GM21825 (cell line): ENCODE measurements at regions not wholly inside any gene's neighbourhood (a gene's known extent, or its start where the extent isn't known, plus 50 kb on each side); places are given as distances from the start of the nearest gene placed in this dataset.
"Not testable (repeated sequence)": the region's sequence is repeated elsewhere in the genome, so short reads cannot be mapped to it uniquely, and the experiment has no call there.

Experiments used
- ATAC-seq: cut with Tn5 transposase; IDR thresholded peaks from one replicate; pipeline ENCODE4 v1.9.1; 2021; ENCODE audit warnings: mild to moderate bottlenecking, moderate library complexity; ENCODE audit not compliant: unreplicated experiment

DNA sequence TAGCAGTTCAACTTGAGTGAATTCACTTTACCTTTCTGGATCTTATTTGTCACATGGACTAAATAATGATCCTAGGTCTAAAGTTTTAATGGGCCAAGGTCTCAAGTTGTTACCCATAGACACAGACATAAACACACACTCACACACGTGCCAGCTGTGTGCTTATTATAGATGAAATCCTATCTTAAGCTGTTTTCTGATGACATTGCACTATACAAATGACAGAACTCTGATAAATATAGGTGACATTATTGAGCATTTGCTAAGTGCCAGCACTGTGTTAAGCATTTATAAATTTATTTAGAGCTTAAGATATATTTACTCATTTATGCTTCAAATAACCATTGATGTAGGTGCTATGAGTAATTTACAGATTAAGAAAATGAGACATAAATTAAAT lies 474.4 kb upstream of the NR5A2 start:
- no peak for ATAC-seq

DNA sequence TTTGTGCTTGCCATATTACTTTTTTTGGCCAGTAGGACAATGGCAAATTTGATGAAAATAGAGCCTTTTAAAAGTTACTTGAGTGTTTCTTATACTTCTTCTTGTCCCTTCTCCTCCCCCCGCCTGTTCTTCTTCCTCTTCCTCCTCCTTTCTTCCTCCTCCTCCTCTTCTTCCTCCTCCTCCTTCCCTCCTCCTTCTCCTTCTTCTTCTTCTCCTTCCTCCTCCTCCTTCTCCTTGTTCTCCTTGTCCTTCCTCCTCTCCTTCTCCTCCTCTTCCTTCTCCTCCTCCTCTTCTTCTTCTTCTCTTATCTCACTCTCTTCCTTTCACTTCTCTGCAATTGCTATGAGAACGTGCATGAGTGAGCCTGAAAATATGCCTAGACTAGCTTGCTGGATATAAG lies 466.2 kb upstream of the NR5A2 start:
- no peak for ATAC-seq

DNA sequence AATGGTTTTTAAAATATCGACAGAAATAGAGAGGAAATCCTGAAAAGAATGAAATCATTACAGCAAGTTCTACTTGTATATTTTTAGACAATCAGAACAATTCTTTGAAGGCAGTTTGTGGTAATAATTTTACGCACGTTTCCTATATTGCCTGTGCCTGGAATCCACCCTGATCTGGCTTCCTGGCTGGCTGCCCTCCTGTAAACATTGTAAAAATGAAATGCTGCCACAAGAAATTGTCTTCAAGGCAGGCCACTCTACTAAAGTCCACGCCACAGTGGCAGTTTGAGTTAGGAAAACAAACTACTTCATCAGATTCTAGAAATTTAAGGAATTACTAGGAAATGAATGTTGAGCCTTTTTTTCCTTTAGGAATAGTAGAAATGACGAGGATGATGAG lies 454.5 kb upstream of the NR5A2 start:
- no peak for ATAC-seq

DNA sequence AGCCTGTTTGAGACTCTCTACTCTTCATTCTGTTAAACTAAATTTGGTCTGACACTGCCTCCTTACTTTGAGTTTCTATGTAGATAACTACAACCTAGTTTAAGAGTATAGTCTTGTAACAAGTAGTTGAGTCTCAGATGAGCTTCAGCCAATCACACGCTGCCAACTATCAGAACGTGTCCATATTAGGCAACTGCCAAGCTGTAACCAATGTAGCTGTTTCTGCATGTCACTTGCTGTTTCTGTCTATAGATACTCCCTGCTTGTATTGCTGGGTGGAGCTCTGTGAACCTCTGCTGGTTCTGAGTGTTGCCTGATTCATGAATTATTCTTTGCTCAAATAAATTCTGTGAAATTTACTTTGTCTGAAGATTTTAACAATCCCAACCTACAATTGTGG lies 452.6 kb upstream of the NR5A2 start:
- no peak for ATAC-seq

DNA sequence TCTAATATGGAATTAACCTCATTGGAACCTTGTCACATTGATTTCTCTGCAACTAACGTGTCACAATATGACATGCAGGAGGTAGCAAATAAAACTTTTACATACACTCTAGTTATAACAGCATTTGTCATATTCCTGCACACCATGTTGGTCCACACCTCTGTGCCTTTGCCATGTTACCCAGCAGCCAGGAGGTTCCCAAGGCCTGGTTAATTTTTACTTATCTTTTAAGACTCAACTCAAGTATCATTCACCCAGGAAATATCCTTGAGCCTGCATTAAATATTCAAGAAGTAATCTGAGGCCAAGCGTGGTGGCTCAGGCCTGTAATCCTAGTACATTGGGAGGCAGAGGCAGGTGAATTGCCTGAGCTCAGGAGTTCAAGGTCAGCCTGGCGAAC lies 447.2 kb upstream of the NR5A2 start:
- ATAC-seq: no peak

DNA sequence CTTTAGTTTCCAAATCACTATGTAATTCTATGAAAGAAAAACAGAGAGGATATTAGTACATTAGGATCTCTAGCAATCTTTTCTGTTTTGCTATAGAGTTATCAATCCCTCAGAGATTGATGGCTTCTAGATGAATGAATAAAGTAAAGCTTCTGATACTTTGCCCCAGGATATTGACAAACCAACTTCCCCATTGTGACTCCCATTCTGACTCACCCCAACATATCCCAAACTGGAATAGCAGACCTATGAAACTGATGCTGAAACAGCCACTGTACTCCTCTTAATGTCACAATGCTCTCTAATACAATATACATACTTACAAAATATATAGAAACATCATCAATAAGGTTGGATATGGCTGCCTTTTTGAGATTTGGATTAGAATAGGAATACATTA lies 442.1 kb upstream of the NR5A2 start:
- no peak for ATAC-seq

DNA sequence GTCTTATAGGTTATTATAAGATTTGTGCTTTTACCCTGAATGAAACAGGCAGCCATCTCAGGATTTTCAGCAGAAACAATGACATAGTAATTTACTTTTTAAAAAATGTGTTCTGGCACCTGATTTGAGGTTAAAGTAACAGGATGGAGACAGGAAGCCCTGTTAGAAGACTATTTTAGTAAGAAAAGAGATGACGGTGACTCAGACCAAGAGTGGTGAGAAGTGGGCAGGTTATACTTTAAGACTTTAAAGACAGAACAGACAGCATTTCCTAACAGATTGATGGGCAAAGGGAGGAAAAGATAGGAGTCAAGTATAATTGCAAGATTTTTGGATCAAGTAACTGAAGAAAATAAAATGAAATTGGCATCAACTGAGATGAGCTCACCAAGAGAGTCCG lies 436.8 kb upstream of the NR5A2 start:
- peak; percentile 98 for ATAC-seq

DNA sequence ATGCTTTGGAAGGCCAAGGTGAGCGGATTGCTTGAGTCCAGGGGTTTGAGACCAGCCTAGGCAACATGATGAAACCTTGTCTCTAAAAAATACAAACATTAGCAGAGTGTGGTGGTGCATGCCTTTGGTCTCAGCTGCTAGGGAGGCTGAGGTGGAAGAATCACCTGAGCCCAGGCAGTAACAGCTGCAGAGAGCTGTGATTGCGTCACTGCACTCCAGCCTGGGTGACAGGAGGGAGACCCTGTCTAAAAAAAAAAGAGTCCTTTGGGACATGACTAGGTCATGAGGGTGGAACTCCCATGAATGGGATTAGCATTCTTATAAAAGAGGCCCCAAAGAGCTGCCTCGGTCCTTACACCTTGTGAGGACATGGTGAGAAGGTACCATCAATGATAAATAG lies 436.0 kb upstream of the NR5A2 start:
- ATAC-seq: no peak

DNA sequence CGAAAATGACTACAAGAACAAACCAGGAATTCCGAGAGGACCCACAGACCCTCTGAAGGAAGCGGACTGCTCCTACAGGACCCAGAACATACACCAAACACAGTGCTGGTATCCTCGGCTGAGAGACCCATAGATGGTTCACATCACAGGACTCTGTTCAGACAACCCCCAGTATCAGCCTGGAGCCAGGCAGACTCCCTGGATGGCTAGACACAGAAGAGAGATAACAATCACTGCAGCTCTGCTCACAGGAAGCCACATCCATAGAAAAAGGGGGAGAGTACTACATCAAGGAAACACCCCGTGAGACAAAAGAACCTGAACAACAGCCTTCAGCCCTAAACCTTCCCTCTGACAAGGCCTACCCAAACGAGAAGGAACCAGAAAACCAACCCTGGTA lies 434.0 kb upstream of the NR5A2 start:
- no peak for ATAC-seq

DNA sequence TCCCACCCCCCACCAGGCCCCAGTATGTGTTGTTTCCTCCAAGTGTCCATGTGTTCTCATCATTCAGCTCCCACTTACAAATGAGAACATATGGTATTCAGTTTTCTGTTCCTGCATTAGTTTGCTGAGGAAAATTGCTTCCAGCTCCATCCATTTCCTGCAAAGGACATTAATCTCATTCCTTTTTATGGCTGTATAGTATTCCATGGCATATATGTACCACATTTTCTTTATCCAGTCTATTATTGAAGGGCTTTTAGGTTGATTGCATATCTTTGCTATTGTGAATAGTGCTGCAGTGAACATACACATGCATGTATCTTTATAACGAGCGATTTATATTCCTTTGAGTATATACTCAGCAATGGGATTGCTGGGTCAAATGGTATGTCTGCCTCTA lies 431.1 kb upstream of the NR5A2 start:
- not testable (repeated sequence) for ATAC-seq

DNA sequence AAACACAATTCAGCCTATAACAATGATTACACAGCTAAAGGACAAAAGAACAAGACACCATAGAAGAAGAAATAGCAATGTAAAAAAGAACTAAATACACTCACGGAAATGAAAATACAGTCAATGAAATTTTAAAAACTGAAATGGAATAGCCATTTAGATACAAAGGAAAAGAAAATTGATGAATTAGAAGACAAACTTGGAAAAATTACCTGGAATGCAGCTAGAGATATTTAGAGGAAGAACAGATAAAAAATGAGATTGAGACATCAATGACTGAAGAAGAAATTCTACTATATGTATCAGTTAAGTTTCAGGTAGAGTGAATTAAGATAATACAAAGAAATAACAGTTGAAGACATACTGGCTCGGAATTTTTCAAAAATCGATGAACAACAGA lies 430.4 kb upstream of the NR5A2 start:
- ATAC-seq: no peak

DNA sequence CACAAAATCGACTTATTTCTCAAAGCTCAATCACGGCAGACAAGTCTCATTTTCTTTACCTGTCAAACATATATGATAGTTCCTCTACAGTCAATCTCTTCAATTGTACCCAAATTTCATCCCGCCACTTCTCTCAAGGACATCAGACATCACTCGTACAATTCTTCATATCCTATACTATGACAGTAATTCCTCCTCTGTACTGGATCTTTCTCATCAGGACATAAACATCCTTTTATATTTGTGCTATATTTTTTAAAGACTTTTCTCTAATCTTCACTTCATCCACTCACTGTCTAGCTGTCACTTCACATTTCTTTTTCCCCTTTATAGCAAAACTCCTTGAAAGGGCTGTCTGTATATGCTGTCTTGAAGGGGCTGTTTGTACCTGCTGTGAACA lies 419.1 kb upstream of the NR5A2 start:
- ATAC-seq: no peak

DNA sequence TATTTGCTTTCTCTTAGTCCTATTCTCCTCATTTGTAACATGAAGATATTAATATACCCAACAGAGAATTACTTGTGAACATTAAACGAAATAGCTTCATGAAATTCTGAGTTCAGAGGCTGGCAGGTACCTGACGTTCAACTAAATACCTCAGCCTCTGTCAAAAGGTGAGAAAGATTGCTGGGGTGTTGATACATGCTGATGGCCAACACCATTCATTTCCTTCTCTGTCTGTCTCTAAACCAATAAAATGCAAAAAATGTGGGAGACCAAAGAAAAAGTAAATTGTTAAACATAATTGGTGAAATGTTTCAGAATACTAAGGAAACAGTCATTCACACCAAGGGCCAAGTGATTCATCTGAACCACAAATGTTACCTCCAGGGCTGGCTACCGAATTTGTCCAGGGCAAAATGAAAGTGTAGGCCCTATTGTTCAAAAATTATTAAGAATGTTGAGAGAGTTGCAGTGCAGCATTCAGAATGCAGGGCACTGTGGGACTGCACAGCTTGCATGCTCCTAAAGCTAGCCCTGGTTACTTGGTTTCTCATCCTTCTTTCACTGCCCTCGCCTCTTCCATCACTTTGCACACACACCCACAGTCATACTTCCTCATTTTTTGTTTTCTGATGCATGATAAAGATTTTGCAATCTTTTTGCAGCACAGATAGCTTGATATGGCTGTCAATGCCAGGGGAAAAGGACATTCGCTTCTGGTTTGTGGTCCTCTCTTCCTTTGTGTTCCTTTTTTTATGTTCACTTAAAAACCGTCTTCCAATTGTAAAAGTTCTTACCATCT lies 414.3 kb upstream of the NR5A2 start:
- no peak for ATAC-seq

DNA sequence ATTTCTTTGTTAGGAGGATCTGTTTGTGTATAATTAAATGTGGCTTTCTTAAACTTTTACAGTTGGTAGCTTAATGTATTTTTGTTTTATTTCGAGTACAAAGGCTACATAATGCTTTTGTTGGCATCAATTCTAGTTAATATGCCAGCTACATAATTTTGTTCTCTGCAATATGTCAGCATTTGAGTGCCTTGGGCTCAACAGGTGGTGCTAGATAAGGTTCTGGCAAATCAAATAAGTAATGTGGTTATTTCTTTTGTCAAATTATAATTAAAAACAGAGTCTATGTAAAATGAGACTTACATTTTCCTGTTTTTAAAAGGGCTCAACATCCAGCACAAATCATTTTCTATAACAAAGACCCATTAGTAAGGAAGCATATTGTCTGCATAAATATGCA lies 410.6 kb upstream of the NR5A2 start:
- ATAC-seq: no peak

DNA sequence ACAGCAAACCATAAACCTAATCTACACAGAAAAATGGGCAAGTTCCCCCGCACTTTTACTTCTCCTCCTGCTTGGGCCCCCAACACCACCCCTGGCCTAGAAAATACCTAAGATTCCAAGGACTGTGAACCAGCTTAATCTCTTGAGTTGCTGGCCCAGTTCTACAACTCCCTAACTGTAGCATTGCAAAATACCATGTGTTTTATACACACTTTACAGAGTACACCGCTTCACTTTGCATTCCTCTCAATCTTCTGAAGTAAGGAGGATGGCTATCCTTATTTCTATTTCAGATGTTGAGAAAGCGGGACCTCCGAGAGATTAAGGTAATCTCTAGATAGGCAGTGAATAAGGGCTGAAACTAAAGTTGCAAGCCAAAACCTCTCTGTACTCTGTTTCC lies 408.3 kb upstream of the NR5A2 start:
- no peak for ATAC-seq

DNA sequence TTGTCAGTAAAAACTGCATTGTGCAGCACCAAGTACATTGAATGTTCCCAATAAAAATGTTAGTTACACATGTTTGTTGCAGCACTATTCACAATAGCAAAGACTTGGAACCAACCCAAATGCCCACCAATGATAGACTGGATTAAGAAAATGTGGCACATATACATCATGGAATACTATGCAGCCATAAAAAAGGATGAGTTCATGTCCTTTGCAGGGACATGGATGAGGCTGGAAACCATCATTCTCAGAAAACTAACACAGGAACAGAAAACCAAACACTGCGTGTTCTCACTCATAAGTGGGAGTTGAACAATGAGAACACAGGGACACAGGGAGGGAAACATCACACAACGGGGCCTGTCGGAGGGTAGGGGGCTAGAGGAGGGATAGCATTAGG lies 401.3 kb upstream of the NR5A2 start:
- ATAC-seq: not testable (repeated sequence)

DNA sequence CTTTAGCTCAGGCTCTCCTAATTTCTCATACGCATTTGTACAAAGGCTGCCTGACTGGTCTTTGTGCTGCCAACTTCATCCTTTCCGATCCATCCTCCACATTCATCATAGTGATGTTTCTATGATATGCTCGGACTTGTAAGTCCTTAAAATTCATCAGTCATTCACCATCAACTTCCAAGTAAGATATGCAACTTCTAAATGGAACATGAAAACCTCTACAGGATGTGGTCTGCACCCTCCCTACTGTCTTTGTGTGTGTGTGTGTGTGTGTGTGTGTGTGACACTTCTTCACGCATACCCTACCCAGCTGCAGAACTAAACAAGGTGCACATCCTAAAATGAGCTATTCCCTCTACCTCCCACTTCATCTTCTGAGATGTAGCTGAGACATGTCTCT lies 397.9 kb upstream of the NR5A2 start:
- ATAC-seq: no peak

DNA sequence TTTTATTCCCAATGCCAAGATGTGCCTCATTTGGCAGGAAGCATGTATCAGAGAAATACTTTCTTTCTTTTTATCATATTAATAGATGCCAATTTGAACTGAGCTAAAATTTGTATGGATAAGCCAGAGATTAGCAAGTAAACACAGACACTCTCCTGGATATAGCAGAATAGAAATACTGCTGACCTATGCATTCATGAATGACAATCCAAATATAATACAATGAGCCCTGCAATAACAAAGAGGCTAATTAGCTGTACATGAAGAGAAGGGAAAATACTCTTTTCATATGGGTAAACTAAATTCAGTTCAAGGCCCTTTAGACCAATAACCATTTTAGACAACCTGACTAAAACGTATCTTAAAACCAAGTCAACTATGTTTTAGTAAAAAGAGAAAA lies 388.1 kb upstream of the NR5A2 start:
- no peak for ATAC-seq

DNA sequence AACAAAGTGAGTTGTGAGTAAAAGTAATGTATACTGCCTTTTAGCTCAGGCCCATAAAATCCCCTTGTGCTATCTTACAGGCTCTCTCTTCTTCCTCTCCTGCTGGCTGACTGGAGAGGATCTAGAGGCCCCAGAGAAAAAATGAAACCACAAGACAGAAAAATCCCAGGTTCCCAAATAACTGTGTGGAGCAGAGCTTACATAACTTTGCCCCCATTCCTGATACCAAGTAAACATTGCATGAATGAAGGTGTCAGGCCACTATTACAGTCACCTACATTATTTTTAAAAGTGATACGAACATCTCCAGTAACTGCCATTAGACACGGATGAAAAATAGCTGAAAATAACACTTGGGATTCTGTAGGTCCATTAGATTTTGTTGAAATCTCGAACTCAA lies 386.0 kb upstream of the NR5A2 start:
- no peak for ATAC-seq

DNA sequence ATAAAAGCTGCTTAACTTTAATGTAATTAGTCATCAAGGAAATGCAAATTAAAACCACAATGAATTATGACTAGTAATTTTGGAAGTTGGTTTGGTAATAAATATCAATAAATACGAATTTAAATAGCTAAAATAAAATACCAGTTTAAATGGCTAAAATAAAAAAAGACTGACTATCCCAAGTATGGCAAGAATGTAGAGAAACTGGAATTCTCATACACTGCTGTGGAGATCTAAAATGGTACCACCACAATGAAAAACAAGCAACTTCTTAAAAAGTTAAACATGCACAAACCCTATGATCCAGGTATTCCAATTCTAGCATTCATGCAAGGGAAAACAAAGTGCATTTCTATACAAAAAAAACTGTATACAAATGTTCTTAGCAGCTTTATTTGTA lies 382.6 kb upstream of the NR5A2 start:
- ATAC-seq: no peak

DNA sequence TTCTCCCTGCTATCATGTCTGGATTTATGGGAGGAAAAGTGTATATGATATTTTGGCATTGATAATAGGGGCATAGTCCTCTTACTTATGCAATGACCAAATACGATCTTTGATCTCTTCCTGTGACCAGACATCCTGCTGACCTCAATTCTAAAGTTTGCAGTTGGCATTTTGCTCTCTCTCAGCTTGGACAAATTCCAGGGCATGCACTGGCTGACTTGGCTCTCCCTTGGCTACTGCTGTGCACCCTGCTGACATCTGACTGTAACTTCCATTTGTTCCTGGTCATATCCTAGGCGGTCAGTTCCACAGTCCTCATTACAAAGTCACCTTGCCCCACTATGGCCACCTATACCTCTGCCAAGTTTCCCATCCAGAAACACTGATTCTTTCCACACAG lies 380.7 kb upstream of the NR5A2 start:
- ATAC-seq: no peak

DNA sequence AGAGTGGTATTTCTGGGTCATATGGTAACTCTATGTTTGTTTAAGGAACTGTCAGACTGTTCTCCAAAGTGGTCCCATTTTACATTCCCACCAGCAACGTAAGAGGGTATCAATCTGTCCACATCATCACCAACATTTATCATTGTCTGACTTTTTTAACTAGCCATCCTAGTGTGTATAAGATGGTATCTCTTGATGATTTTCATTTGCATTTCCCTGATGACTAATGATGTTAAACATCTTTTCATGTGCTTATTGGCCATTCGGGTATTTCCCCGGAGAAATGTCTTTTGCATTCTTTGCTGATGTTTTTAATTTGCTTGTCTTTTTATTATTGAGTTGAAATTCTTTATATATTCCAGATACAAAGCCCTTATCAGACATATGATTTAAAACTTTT lies 370.1 kb upstream of the NR5A2 start:
- no peak for ATAC-seq

DNA sequence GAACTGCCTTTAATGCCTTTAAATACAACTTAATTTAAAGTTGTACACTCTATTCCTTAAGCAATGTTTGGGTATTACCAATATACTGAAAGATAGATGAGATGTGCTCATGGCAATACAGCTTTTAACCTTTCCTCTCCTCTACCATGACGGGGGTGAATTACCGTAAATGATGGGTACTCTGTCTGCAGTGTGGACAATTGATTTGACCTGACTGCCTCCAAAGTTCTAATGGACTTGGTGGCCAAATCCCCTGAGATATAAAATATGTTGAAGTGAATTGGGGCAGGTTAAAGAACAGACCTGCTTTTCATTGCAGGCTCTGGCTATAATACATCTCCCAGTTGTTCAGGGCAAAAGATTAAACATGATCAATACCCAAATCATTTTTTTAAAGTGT lies 367.4 kb upstream of the NR5A2 start:
- no peak for ATAC-seq
